PFSK-1 (cell line): ENCODE measurements at regions not wholly inside any gene's neighbourhood (a gene's known extent, or its start where the extent isn't known, plus 50 kb on each side); places are given as distances from the start of the nearest gene placed in this dataset.

Experiments
- POLR2AphosphoS5 ChIP-seq: IDR thresholded peaks from 2 replicates; pipeline ENCODE4 v1.6.1; 2012; ENCODE audit warnings: low read depth, mild to moderate bottlenecking, control low read depth, low read length, moderate library complexity
- TAF1 ChIP-seq: IDR thresholded peaks from 2 replicates; pipeline ENCODE4 v1.6.1; 2012; ENCODE audit warnings: low read length, control low read depth, borderline replicate concordance; ENCODE audit not compliant: insufficient read depth
- TF ChIP-seq, protein P1 (sequence below), 2 experiments: IDR thresholded peaks; 2 replicates each; pipeline versions ENCODE4 v1.6.1 to v1.8.0; 2011 to 2012; ENCODE audit warnings: low read depth in 2 of 2, low read length in 2 of 2, control low read depth in 1 of 2, inconsistent platforms in 1 of 2, mild to moderate bottlenecking in 1 of 2, moderate library complexity in 1 of 2; ENCODE audit not compliant: insufficient read depth in 1 of 2

DNA sequence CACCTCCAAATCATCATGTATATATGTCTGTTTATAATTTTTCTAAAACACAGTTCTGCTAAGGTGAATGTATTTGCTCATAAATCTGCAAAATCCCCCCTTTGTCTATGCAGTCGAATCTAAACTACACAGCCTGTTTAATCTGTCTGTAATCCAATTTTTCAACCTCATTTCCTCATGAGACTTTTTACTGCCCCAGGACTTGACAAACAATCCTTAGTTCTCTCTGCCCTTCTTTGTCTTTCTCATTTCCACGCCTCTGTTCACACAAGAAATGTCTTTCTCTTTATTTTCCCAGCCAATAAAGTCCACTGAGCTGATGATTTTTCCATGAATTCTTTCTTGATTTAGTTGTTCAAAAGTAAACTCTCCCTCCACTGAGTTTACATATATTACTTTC, 1154.3 kb downstream of the FAM181B start:
- TF ChIP-seq POLR2AphosphoS5 (no peak), TAF1 (no peak)
- TF ChIP-seq, protein P1, sequence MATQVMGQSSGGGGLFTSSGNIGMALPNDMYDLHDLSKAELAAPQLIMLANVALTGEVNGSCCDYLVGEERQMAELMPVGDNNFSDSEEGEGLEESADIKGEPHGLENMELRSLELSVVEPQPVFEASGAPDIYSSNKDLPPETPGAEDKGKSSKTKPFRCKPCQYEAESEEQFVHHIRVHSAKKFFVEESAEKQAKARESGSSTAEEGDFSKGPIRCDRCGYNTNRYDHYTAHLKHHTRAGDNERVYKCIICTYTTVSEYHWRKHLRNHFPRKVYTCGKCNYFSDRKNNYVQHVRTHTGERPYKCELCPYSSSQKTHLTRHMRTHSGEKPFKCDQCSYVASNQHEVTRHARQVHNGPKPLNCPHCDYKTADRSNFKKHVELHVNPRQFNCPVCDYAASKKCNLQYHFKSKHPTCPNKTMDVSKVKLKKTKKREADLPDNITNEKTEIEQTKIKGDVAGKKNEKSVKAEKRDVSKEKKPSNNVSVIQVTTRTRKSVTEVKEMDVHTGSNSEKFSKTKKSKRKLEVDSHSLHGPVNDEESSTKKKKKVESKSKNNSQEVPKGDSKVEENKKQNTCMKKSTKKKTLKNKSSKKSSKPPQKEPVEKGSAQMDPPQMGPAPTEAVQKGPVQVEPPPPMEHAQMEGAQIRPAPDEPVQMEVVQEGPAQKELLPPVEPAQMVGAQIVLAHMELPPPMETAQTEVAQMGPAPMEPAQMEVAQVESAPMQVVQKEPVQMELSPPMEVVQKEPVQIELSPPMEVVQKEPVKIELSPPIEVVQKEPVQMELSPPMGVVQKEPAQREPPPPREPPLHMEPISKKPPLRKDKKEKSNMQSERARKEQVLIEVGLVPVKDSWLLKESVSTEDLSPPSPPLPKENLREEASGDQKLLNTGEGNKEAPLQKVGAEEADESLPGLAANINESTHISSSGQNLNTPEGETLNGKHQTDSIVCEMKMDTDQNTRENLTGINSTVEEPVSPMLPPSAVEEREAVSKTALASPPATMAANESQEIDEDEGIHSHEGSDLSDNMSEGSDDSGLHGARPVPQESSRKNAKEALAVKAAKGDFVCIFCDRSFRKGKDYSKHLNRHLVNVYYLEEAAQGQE (IDR thresholded peaks at IDR 0.05; ENCODE audit: insufficient read depth in 1 of 2, low read depth in 2 of 2, low read length in 2 of 2) = no peak
